Stomach (tissue), 4 donors: ENCODE measurements at regions not wholly inside any gene's neighbourhood (a gene's known extent, or its start where the extent isn't known, plus 50 kb on each side); places are given as distances from the start of the nearest gene placed in this dataset.

Experiments
- EP300 ChIP-seq: sonication (generic); formaldehyde crosslinking; IDR thresholded peaks from one replicate; pipeline ENCODE4 v1.6.1; 2017; ENCODE audit warnings: antibody characterized with exemption
- POLR2A ChIP-seq, 4 donors: fragments of 450-650 bp; IDR thresholded peaks; one replicate each; pipeline ENCODE4 v1.6.1; 2016; ENCODE audit warnings: antibody characterized with exemption in 4 of 4, control low read depth in 2 of 4, mild to moderate bottlenecking in 1 of 4, moderate library complexity in 1 of 4
- POLR2AphosphoS5 ChIP-seq, 3 donors: sonication (generic); formaldehyde crosslinking; IDR thresholded peaks; one replicate each; pipeline ENCODE4 v1.6.1; 2016; ENCODE audit warnings: antibody characterized with exemption in 3 of 3
- TF ChIP-seq, protein P1 (sequence below), 7 experiments: fragments of 450-650 bp in 4 of 7; fragments of 200-600 bp in 3 of 7; sonication (generic) in 3 of 7; IDR thresholded peaks; one replicate each; pipeline ENCODE4 v1.5.1; 2016 to 2019; ENCODE audit warnings: antibody characterized with exemption in 7 of 7, control low read depth in 2 of 7, mild to moderate bottlenecking in 1 of 7

DNA sequence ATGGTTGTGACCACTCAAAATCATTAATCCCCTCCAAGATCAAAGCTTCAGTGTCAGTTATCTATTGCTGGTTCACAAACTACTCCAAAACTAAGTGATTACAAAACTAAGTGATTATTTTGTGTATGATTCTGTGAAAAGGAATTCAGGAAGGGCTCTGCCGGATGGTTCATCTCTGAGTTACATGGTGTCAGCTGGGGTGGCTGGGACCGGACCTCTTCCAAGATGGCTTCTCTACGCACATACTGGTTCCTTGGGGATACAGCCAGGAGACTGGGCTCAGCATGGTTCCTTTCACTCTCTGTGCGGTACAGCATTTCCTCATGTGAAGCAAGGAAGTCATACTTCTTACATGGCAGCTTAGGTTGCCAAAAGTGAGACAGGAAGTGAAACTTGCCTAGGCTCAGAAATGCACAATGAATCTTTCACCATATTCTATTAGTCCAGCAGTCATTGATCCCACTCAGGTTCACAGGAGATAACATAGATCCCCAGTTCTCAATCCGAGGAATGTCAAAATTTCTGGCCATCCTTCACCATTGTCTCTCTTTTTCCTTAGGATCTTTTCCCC, 97.9 kb upstream of the IRX6 start:
- TF ChIP-seq POLR2A (IDR thresholded peaks at IDR 0.05) (no peak), EP300 (no peak), POLR2AphosphoS5 (IDR thresholded peaks at IDR 0.05) (no peak)
- TF ChIP-seq, protein P1, sequence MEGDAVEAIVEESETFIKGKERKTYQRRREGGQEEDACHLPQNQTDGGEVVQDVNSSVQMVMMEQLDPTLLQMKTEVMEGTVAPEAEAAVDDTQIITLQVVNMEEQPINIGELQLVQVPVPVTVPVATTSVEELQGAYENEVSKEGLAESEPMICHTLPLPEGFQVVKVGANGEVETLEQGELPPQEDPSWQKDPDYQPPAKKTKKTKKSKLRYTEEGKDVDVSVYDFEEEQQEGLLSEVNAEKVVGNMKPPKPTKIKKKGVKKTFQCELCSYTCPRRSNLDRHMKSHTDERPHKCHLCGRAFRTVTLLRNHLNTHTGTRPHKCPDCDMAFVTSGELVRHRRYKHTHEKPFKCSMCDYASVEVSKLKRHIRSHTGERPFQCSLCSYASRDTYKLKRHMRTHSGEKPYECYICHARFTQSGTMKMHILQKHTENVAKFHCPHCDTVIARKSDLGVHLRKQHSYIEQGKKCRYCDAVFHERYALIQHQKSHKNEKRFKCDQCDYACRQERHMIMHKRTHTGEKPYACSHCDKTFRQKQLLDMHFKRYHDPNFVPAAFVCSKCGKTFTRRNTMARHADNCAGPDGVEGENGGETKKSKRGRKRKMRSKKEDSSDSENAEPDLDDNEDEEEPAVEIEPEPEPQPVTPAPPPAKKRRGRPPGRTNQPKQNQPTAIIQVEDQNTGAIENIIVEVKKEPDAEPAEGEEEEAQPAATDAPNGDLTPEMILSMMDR (IDR thresholded peaks at IDR 0.05): no peak
